Femur (tissue), 1 donor: ENCODE measurements at regions not wholly inside any gene's neighbourhood (a gene's known extent, or its start where the extent isn't known, plus 50 kb on each side); places are given as distances from the start of the nearest gene placed in this dataset.

Experiments used
- DNase-seq: peaks from one replicate; pipeline ENCODE4 v3.0.0-alpha.2; 2017

- no peak for DNase-seq
Measured at GRCh38 chr13:97112446-97113152, 109.5 kb upstream of the MBNL2 start.

GRCh38 chr13:97113231-97114001 lies 108.7 kb upstream of the MBNL2 start:
- no peak for DNase-seq

DNA sequence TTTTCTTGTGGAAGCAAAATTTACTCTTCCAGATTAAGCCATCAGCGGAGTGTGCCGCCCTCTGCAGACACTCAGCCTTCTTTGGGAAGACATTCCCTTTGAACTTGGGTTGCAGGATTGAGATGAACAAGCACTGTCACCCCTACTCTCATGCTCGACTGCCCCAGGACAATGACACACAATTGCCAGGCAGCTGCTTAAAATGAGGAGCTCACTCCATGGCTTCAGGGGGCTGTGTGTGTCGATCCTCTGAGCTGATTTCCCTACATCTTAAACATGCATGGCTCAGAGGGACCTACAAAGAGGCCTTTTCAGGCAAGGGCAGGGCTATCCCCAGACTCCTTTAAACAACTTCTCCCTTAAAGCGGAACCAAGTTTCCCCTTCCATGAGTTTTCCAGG lies 107.5 kb upstream of the MBNL2 start:
- DNase-seq: no peak

DNA sequence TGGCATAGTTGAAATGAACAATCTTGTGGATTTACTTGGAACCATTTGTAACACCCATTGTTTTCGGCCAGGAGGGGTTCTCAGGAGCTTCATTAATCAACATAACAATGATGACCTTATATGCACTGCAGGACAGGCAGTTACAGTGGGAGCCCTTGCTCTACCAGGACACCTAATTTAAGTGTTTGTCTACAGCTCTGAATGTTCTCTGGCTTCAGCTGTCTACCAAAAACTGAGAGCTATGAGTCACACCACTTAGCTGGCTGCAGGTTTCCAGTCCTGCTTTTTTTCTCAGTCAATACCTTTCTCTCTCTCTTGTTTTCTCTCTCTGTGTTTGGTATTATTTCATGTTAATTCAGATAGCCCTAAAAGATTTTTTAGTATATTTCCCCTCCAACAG lies 105.4 kb upstream of the MBNL2 start:
- DNase-seq: no peak

DNA sequence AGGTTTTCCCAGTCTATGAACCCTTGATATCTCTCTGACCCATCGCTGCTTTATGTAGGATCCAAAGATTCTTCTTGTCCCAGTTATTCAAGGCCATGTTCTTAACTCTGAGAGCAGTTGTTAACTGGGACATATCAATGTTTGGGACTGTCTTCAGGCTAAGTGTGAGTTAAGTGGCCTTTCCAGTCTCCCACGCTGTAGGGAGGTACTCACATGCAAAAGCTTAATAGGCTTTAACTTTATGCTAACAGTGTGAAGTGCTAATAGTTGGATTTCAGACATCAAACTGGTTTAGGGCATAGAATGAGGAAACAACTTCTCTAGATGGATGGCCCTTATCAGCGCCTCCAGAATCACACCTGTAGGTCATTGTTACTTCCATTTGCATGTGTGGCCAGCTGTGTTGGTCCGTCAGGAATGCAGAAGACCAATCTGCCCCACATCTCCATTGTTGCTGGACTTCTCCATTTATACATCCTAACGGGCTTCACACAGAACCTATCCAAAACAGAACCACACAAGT lies 104.7 kb upstream of the MBNL2 start:
- DNase-seq: no peak

DNA sequence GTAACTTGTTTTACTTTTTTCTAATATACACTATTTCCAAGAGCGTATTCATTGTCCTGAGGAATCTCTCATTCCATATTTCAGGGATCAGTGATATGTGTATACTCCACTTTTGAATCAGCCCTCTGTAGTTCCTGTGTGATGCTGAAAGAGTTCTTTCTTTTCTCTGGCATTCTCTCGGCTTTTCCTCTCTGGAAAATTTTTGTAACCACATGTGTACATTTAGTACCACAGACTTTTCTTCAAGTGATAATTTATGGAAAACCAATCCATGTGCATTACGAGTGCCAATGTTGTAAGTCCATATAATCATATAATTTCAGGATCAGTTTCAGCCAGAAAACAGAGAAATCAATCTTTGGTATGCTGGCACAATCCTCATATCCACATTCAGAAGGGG lies 102.2 kb upstream of the MBNL2 start:
- DNase-seq: no peak

- DNase-seq: no peak
Measured at GRCh38 chr13:97120346-97120745, 101.8 kb upstream of the MBNL2 start.

GRCh38 chr13:97120976-97121375 lies 101.2 kb upstream of the MBNL2 start:
- DNase-seq: no peak

DNA sequence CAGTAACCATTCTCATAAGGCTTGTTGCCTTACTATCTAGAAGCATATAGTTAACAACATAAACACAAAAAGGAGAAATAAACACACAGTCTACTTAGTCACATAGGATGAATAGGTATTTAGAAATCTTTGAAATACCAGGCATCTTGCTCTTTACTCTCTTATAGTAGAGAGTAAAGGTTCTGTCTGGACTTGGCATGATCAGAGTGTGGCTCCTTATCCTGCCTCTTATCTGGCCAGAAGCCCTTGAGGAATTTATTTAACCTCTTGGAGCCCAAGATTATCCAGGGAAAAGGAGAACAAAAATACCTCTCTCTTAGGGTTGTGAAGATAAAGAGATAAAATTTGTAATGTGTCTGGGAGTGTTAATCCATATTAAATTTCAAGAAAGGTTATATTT lies 100.2 kb upstream of the MBNL2 start:
- no peak for DNase-seq

- DNase-seq: no peak
Measured at GRCh38 chr13:97122381-97122996, 99.6 kb upstream of the MBNL2 start.

DNA sequence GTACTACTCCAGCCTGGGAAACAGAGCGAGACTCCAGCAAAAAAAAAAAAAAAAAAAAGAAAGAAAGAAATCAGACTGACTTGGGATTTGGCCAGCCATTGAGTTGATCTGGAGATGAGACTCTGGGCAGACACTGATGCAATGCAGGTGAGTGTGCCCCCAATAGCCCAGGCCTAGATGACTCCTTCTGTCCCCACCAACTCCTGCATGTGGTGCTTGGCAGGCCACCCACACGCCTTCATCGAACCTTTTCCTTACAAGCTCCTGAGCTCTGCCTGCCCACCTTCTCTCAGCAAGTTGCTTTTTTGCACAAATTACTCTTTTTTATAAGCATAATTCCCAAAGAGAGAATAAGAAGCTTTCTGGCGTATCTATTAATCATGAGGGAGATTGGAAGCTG lies 97.9 kb upstream of the MBNL2 start:
- DNase-seq: no peak

DNA sequence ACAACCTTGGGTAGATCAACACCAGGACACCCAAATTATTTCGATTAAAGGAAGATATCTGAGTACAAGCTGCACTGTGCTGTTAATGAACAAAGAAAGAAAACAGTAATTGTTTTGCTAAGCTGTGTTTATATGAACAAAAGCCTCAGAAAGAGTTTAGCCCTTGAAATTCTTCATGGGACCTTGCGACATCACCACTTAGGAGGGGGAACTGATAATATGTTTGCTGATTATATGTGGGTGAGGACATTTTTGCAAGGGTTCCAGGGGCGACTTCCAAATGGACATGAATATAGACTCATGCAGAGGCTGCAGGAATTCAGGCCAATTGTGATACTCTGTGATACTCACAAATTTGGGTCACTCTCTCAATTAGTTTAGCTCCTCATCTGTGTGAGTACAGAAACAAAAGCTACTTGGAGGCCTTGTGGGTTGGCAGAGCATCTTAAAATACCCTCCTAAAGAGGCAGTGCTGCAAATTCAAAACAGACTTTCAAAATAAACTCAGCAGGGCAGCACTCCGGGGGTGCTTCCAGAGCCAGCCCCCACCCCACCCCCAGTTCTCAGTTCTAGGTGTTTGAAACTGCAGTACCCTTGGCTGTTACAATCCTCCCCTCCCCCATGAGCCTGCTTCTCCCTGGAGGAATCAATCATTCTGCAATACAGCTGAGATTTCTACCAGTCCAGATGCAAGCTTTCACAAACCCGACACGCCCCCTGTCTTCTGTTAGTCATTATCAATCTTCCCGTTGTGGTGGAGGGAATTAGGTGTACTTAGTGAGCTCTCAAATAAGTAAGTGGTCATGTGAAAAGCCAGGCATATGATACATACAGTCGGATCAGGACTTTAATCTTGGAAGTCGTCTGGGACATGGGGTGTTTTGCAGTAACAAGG lies 97.0 kb upstream of the MBNL2 start:
- no peak for DNase-seq

DNA sequence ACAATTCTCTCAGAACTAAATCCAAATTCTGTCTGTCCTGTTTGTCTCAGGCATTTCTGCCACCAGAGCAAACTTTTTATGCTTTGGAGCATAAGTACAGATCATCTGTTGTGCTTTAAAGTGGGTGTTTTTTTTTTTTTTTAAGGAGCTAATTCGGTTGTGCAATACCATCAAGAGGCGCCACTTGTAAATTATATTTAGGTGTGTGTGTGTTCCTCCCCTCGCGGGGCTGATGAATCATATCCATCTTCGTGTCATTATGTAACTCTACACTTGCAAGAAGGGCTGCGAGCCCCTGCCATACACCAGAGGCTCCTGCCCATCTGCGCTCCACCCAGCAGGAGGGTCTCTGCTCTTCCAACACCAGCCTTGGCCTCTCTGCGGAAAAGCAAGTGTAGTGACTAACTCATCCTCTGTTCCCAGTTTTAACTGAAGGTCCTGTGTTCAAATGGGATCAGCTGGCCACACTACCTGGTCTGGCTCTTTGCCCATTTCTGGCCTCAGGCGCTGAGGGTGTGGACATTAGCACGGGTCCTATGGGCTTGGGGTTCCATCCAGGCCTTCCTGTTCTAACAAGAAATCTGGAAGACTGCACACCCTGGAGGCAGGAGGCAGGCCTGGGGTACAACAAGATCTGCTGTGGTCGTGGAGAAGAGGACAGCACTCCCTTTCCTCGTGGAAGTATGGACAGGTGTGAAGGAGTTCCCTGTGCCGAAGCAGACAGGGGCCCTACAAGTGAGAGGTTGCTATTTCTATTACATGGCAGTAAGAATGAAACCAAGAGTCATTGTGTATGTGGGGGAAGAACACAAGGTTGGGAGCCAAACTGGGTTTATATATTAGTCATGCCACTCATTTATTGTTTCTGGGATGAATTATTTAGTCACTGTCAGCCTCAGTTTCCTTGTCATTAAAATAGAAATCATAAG lies 96.1 kb upstream of the MBNL2 start:
- DNase-seq: no peak

DNA sequence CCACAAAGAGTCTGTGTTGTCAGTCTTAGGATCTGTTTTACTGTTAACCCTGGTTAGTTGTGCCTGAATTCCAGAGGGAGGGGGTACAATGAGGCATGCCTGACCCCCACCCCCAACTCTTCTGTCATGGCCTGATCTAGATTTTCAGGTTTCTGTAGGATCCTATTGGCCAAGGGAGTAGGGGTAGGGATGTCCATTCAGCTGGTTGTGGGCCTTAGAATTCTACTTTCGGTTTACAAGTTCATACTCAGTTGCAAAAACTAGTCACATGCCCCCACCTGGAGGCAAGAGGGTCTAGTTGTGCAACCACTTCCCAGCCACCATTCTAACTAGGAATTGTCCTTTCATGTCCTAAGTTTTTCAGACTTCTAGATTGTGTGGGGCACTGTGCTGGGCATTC lies 94.3 kb upstream of the MBNL2 start:
- no peak for DNase-seq

DNA sequence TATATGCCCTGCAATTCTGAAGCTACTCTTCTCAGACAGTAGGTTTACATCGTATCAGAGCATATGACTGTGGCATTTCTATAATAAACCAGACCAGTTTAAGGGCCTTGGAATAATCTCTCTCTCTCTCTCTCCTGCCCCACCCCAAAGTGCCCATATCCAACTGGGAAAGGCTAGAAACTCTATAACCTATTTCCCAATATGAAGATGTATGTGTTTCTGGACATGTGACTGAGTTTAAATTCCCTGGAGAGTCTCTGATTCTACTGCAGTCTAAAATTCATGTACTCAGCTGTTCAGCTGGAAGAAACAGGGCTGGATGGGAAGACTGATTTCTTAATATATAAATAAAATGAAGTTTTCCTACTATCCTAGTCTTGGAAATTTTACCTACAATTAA lies 91.9 kb upstream of the MBNL2 start:
- DNase-seq: no peak

- no peak for DNase-seq
Measured at GRCh38 chr13:97131447-97131846, 90.7 kb upstream of the MBNL2 start.

DNA sequence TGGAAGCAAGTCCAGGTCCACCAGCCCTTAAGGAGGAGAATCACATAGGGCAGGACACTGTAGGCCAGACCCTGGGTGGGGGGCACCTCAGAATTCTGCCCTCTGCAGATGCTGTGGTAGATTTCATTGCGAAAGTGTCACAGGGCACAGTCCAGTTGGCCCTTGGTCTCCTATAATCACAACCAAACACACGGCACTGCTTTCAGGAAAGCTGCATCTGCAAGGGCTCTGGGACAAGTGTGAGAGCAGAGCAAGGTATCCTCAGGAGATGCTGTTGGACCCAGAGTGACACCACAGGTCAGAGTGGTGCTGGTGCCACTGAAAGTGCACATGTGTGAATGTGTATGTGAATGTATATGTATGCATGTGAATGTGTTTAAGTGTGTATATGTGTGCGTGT lies 88.6 kb upstream of the MBNL2 start:
- DNase-seq: no peak

- no peak for DNase-seq
Measured at GRCh38 chr13:97133955-97134354, 88.2 kb upstream of the MBNL2 start.

DNA sequence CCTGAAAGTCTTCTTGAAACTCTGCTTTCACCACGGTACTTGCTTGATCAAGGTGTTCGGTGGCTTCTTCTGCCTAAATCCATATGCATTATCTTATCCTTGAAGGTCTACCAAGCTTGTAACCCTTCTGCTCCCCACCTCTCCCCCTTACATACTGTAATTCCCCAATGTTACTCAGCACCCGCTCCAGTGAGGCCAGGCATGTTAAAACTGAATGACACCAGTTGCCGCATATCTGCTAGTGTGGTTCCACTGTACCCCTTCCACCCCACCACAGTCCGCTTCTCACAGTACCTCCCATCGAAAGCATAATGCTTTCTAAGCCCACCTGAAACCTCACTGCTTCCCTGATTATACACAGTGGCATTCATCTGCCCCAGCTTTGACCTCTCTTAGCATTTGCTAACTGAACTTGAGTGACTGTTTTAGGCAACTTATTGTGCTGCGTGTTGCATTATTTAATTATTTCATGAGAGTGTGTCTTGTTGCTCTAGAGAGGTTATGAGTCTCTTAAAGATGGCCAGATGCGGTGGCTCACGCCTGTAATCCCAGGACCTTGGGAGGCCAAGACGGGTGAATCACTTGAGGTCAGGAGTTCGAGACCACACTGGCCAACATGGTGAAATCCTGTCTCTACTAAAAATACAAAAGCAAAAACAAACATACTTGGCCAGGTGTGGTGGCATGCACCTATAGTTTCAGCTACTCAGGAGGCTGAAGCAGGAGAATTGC lies 87.6 kb upstream of the MBNL2 start:
- no peak for DNase-seq

- no peak for DNase-seq
Measured at GRCh38 chr13:97135883-97136282, 86.2 kb upstream of the MBNL2 start.

- DNase-seq: no peak
Measured at GRCh38 chr13:97136418-97136817, 85.7 kb upstream of the MBNL2 start.
